ENCODE measurements at regions not wholly inside any gene's neighbourhood (a gene's known extent, or its start where the extent isn't known, plus 50 kb on each side); places are given as distances from the start of the nearest gene placed in this dataset.

DNA sequence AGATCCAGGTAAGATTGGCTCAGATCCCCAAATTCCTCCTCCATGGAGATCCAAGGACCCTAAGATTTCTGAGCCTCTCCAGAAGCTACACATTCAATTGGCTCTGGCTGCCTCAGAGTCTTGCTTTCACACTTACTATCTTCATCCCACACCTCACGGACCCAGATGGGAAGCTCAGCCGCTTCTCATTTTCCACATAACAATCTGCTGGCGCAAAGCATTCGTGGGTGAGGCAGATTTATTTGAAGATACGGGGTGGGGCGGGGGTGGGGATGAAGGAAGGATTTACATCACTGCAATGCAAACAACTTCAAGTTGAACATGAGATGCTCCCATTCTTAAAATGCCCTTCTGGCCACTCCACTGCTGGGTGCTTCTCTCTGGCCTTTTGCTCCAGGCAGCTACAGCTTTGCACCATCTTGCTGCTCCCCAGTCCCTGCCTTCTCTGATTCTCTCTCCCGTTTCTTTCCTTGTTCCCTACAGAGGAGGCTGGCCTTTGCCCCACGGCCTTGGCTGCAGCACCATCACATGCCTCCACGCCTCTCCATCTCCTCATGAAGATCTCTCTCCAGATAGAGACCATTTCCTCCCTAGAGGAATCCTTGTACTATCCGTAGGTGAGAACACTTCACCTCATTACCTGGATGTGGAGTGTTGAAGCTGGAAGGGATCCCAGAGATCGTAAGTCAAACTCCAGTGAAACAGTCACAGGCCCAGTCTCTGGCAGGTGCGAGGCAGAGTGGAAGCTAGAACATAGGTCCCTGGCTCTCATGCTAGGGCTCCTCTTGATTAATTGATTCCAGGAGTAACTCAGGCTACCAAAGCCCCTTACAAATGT, 175.9 kb downstream of the RPLP1 start:
- H3K27me3 Mint-ChIP-seq (ENCODE audit: low read depth) = peaks cover under 1% of the 10 kb centered on the region; the same call in 1 of the 2 replicates
- CTCF ChIA-PET = no interaction called here

DNA sequence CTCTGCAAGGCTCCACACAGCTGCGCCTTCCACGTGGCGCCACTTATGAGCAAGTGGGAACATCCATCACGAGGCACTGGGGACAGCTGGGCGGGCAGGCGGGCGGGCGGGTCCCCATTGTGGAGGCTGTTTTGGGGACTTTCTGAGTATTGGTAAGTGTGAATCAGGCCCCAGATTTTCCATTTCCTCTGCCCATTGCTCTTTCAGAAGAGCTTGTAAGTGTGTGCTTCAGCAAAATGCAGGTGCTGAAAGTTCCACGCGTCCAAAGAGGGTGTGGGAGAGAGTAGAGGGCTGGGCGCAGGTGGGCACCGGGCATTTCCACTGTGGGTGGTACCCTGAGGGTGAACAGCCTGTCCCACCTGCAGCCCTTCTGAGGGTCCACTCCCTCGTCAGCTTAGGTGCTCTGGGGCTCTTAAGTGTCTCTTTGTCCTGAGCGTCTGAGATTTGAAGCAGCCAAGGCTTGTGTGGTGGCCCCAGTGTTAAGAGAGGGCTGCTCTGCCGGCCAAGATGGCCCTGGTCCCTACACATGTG, 177.1 kb downstream of the RPLP1 start:
- no peak overlapping the region for H3K4me3 Mint-ChIP-seq
- no peaks in the 10 kb centered on the region for H3K36me3 Mint-ChIP-seq
- no peak for ATAC-seq
- peaks cover 3% of the 10 kb centered on the region; the same call in 1 of the 2 replicates for H3K9me3 Mint-ChIP-seq
- no peaks in the 10 kb centered on the region; the same call in 1 of the 2 replicates for H3K27me3 Mint-ChIP-seq (ENCODE audit: low read depth)
- CTCF ChIA-PET = no interaction called here
- H3K27ac Mint-ChIP-seq = no peak overlapping the region
- no peaks in the 10 kb centered on the region for H3K4me1 Mint-ChIP-seq
- POLR2A ChIA-PET = interaction anchor here (0.6 kb wide), 1 partner anchor 198 kb away, joined by 3 read pairs; no protein-coding TSS in a partner anchor
- no peak for DNase-seq (ENCODE audit: low spot score)
- TF ChIP-seq SP1 (CRISPR knock-in tag; conservative IDR thresholded peaks at IDR 0.05) = no peak
- no peak for TF ChIP-seq HMGA2 (CRISPR knock-in tag; IDR thresholded peaks at IDR 0.05)
- TF ChIP-seq, protein P1, sequence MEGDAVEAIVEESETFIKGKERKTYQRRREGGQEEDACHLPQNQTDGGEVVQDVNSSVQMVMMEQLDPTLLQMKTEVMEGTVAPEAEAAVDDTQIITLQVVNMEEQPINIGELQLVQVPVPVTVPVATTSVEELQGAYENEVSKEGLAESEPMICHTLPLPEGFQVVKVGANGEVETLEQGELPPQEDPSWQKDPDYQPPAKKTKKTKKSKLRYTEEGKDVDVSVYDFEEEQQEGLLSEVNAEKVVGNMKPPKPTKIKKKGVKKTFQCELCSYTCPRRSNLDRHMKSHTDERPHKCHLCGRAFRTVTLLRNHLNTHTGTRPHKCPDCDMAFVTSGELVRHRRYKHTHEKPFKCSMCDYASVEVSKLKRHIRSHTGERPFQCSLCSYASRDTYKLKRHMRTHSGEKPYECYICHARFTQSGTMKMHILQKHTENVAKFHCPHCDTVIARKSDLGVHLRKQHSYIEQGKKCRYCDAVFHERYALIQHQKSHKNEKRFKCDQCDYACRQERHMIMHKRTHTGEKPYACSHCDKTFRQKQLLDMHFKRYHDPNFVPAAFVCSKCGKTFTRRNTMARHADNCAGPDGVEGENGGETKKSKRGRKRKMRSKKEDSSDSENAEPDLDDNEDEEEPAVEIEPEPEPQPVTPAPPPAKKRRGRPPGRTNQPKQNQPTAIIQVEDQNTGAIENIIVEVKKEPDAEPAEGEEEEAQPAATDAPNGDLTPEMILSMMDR (IDR thresholded peaks at IDR 0.05) = no peak
- no peak for TF ChIP-seq RORB (CRISPR knock-in tag; IDR thresholded peaks at IDR 0.05)
- no peak for TF ChIP-seq GTF2I (CRISPR knock-in tag; conservative IDR thresholded peaks at IDR 0.05)
- no peak for TF ChIP-seq PRRX2 (CRISPR knock-in tag; IDR thresholded peaks at IDR 0.05)
- TF ChIP-seq ZNF232 (CRISPR knock-in tag; IDR thresholded peaks at IDR 0.05) = no peak
- TF ChIP-seq, protein P2, sequence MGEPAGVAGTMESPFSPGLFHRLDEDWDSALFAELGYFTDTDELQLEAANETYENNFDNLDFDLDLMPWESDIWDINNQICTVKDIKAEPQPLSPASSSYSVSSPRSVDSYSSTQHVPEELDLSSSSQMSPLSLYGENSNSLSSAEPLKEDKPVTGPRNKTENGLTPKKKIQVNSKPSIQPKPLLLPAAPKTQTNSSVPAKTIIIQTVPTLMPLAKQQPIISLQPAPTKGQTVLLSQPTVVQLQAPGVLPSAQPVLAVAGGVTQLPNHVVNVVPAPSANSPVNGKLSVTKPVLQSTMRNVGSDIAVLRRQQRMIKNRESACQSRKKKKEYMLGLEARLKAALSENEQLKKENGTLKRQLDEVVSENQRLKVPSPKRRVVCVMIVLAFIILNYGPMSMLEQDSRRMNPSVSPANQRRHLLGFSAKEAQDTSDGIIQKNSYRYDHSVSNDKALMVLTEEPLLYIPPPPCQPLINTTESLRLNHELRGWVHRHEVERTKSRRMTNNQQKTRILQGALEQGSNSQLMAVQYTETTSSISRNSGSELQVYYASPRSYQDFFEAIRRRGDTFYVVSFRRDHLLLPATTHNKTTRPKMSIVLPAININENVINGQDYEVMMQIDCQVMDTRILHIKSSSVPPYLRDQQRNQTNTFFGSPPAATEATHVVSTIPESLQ (CRISPR knock-in tag; IDR thresholded peaks at IDR 0.05) = no peak
- TF ChIP-seq, protein P3, sequence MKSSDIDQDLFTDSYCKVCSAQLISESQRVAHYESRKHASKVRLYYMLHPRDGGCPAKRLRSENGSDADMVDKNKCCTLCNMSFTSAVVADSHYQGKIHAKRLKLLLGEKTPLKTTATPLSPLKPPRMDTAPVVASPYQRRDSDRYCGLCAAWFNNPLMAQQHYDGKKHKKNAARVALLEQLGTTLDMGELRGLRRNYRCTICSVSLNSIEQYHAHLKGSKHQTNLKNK (CRISPR knock-in tag; IDR thresholded peaks at IDR 0.05) = no peak
- TF ChIP-seq, protein P4, sequence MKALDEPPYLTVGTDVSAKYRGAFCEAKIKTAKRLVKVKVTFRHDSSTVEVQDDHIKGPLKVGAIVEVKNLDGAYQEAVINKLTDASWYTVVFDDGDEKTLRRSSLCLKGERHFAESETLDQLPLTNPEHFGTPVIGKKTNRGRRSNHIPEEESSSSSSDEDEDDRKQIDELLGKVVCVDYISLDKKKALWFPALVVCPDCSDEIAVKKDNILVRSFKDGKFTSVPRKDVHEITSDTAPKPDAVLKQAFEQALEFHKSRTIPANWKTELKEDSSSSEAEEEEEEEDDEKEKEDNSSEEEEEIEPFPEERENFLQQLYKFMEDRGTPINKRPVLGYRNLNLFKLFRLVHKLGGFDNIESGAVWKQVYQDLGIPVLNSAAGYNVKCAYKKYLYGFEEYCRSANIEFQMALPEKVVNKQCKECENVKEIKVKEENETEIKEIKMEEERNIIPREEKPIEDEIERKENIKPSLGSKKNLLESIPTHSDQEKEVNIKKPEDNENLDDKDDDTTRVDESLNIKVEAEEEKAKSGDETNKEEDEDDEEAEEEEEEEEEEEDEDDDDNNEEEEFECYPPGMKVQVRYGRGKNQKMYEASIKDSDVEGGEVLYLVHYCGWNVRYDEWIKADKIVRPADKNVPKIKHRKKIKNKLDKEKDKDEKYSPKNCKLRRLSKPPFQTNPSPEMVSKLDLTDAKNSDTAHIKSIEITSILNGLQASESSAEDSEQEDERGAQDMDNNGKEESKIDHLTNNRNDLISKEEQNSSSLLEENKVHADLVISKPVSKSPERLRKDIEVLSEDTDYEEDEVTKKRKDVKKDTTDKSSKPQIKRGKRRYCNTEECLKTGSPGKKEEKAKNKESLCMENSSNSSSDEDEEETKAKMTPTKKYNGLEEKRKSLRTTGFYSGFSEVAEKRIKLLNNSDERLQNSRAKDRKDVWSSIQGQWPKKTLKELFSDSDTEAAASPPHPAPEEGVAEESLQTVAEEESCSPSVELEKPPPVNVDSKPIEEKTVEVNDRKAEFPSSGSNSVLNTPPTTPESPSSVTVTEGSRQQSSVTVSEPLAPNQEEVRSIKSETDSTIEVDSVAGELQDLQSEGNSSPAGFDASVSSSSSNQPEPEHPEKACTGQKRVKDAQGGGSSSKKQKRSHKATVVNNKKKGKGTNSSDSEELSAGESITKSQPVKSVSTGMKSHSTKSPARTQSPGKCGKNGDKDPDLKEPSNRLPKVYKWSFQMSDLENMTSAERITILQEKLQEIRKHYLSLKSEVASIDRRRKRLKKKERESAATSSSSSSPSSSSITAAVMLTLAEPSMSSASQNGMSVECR (CRISPR knock-in tag; IDR thresholded peaks at IDR 0.05; ENCODE audit: borderline replicate concordance) = no peak
- TF ChIP-seq ZNF263 (CRISPR knock-in tag; IDR thresholded peaks at IDR 0.05; ENCODE audit: low read depth) = no peak
- TF ChIP-seq ZNF396 (CRISPR knock-in tag; IDR thresholded peaks at IDR 0.05; ENCODE audit: borderline replicate concordance) = no peak
- no peak for TF ChIP-seq TP53 (CRISPR knock-in tag; IDR thresholded peaks at IDR 0.05)
- TF ChIP-seq, protein P5, sequence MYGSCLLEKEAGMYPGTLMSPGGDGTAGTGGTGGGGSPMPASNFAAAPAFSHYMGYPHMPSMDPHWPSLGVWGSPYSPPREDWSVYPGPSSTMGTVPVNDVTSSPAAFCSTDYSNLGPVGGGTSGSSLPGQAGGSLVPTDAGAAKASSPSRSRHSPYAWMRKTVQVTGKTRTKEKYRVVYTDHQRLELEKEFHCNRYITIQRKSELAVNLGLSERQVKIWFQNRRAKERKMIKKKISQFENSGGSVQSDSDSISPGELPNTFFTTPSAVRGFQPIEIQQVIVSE (CRISPR knock-in tag; IDR thresholded peaks at IDR 0.05; ENCODE audit: borderline replicate concordance) = no peak
- TF ChIP-seq TEAD4 (CRISPR knock-in tag; IDR thresholded peaks at IDR 0.05) = no peak
- TF ChIP-seq MXD4 (CRISPR knock-in tag; IDR thresholded peaks at IDR 0.05; ENCODE audit: borderline replicate concordance) = no peak

More for the DNA sequence above, 175.9 kb downstream of the RPLP1 start:
- TF ChIP-seq, protein P6, sequence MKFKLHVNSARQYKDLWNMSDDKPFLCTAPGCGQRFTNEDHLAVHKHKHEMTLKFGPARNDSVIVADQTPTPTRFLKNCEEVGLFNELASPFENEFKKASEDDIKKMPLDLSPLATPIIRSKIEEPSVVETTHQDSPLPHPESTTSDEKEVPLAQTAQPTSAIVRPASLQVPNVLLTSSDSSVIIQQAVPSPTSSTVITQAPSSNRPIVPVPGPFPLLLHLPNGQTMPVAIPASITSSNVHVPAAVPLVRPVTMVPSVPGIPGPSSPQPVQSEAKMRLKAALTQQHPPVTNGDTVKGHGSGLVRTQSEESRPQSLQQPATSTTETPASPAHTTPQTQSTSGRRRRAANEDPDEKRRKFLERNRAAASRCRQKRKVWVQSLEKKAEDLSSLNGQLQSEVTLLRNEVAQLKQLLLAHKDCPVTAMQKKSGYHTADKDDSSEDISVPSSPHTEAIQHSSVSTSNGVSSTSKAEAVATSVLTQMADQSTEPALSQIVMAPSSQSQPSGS (CRISPR knock-in tag; IDR thresholded peaks at IDR 0.05; ENCODE audit: borderline replicate concordance, low read depth) = no peak
- TF ChIP-seq CREM (CRISPR knock-in tag; IDR thresholded peaks at IDR 0.05) = no peak
- TF ChIP-seq NFE2L1 (CRISPR knock-in tag; IDR thresholded peaks at IDR 0.05) = no peak
- TF ChIP-seq SMAD3 (CRISPR knock-in tag; IDR thresholded peaks at IDR 0.05; ENCODE audit: borderline replicate concordance) = no peak
- TF ChIP-seq, protein P7, sequence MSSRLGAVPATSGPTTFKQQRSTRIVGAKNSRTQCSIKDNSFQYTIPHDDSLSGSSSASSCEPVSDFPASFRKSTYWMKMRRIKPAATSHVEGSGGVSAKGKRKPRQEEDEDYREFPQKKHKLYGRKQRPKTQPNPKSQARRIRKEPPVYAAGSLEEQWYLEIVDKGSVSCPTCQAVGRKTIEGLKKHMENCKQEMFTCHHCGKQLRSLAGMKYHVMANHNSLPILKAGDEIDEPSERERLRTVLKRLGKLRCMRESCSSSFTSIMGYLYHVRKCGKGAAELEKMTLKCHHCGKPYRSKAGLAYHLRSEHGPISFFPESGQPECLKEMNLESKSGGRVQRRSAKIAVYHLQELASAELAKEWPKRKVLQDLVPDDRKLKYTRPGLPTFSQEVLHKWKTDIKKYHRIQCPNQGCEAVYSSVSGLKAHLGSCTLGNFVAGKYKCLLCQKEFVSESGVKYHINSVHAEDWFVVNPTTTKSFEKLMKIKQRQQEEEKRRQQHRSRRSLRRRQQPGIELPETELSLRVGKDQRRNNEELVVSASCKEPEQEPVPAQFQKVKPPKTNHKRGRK (CRISPR knock-in tag; IDR thresholded peaks at IDR 0.05; ENCODE audit: borderline replicate concordance) = no peak
- TF ChIP-seq JAZF1 (CRISPR knock-in tag; IDR thresholded peaks at IDR 0.05) = no peak
- no peak for TF ChIP-seq SOX15 (CRISPR knock-in tag; IDR thresholded peaks at IDR 0.05)
- TF ChIP-seq ETV6 (CRISPR knock-in tag; IDR thresholded peaks at IDR 0.05) = no peak
- no peak for TF ChIP-seq ELF4 (CRISPR knock-in tag; IDR thresholded peaks at IDR 0.05; ENCODE audit: low read depth)
- no peak for TF ChIP-seq TP53 (CRISPR knock-in tag; IDR thresholded peaks at IDR 0.05)
- H3K4me3 Mint-ChIP-seq = no peak overlapping the region
- peaks cover 4% of the 10 kb centered on the region for H3K36me3 Mint-ChIP-seq
- POLR2A ChIA-PET = no interaction called here
- no peak for DNase-seq (ENCODE audit: low spot score)
- ATAC-seq = no peak
- peaks cover 10% of the 10 kb centered on the region for H3K9me3 Mint-ChIP-seq
- no peaks in the 10 kb centered on the region for H3K4me1 Mint-ChIP-seq
- no peak overlapping the region for H3K27ac Mint-ChIP-seq

Data from WTC11 (cell line).